Caco-2 (cell line): ENCODE measurements at regions not wholly inside any gene's neighbourhood (a gene's known extent, or its start where the extent isn't known, plus 50 kb on each side); places are given as distances from the start of the nearest gene placed in this dataset.
A peak's percentile ranks its signal among the peaks of the same experiment; 100 is the strongest.
"Not testable (repeated sequence)": the region's sequence is repeated elsewhere in the genome, so short reads cannot be mapped to it uniquely, and the experiment has no call there.

Experiments used
- BruUV-seq: library from RNA; stranded (reverse); fragments of 400-500 nt; replicated peaks from 2 replicates; lab custom pipeline; 2021; lab: Mats Ljungman, UMichigan
- CTCF ChIA-PET: fragments of 300-600 bp; sonication (Branson Sonifier 250); formaldehyde crosslinking; loops from one replicate; lab custom pipeline; 2022; ENCODE audit warnings: antibody characterized with exemption; lab: Charles Lee
- POLR2A ChIA-PET: fragments of 300-600 bp; sonication (Branson Sonifier 250); formaldehyde crosslinking; loops from one replicate; lab custom pipeline; 2022; ENCODE audit warnings: antibody characterized with exemption; lab: Charles Lee
- DNase-seq, 2 experiments: peaks; one replicate each; pipeline versions ENCODE4 v3.0.0 to v3.0.0-alpha.2; 2020 to 2022
- H3K27me3 ChIP-seq: replicated peaks from 2 replicates; pipeline ENCODE4 v1.6.0; 2011; ENCODE audit warnings: low read length; ENCODE audit not compliant: control insufficient read depth, insufficient read depth
- H3K36me3 ChIP-seq: 2 replicates; pipeline ENCODE4 v1.5.1; 2011; ENCODE audit warnings: low read length; ENCODE audit not compliant: control insufficient read depth, insufficient read depth
- H3K4me1 ChIP-seq: fragments of 250-450 bp; sonication (Bioruptor Pico); 2 replicates; pipeline ENCODE4 v1.5.1; 2020; ENCODE audit warnings: mild to moderate bottlenecking
- H3K4me3 ChIP-seq: 2 replicates; pipeline ENCODE4 v1.5.1; 2011; ENCODE audit warnings: low read depth, mild to moderate bottlenecking, control low read depth, low read length
- H3K9me3 ChIP-seq: fragments of 250-450 bp; sonication (Bioruptor Pico); 2 replicates; pipeline ENCODE4 v1.5.1; 2020; ENCODE audit warnings: mild to moderate bottlenecking, moderate library complexity
- H3K27ac Mint-ChIP-seq: one replicate; pipeline ENCODE4 v1.8.0; 2022; ENCODE audit warnings: mixed read lengths; ENCODE audit not compliant: unreplicated experiment
- H3K27me3 Mint-ChIP-seq: one replicate; pipeline ENCODE4 v1.8.0; 2022; ENCODE audit warnings: mixed read lengths; ENCODE audit not compliant: insufficient read depth, unreplicated experiment
- H3K36me3 Mint-ChIP-seq: one replicate; pipeline ENCODE4 v1.8.0; 2022; ENCODE audit warnings: mild to moderate bottlenecking, mixed read lengths; ENCODE audit not compliant: insufficient read depth, unreplicated experiment
- H3K4me1 Mint-ChIP-seq: one replicate; pipeline ENCODE4 v1.8.0; 2022; ENCODE audit warnings: low read depth, mixed read lengths; ENCODE audit not compliant: unreplicated experiment
- H3K4me3 Mint-ChIP-seq: one replicate; pipeline ENCODE4 v1.8.0; 2022; ENCODE audit warnings: mild to moderate bottlenecking, moderate library complexity, mixed read lengths; ENCODE audit not compliant: unreplicated experiment
- H3K9me3 Mint-ChIP-seq: one replicate; pipeline ENCODE4 v1.8.0; 2022; ENCODE audit warnings: mixed read lengths; ENCODE audit not compliant: unreplicated experiment
- intact Hi-C: fragments of 100-400 bp; cut with micrococcal nuclease; formaldehyde crosslinking; loops from one replicate; pipeline ENCODE4 v1.10.0; 2022; ENCODE audit not compliant: unreplicated experiment
- TF ChIP-seq, protein P1 (sequence below), 2 experiments: fragments of 200-600 bp in 1 of 2; IDR thresholded peaks; 1 replicate in 1 of 2; 2 replicates in 1 of 2; pipeline versions ENCODE4 v1.5.1 to v1.8.0; 2011 to 2022; ENCODE audit warnings: antibody characterized with exemption in 1 of 2, control low read depth in 1 of 2, inconsistent platforms in 1 of 2, low read depth in 1 of 2, low read length in 1 of 2, mild to moderate bottlenecking in 1 of 2, moderate library complexity in 1 of 2; ENCODE audit not compliant: insufficient read depth in 1 of 2, severe bottlenecking in 1 of 2, unreplicated experiment in 1 of 2

- CTCF ChIA-PET = no interaction called here
- Histone ChIP-seq H3K4me3 (no peak overlapping the region), H3K4me1 (no peaks in the 10 kb centered on the region), H3K36me3 (no peaks in the 10 kb centered on the region), H3K27me3 (no peaks in the 10 kb centered on the region), H3K9me3 (no peaks in the 10 kb centered on the region)
- POLR2A ChIA-PET = no interaction called here
- intact Hi-C loops = no loop called here
- no peak for DNase-seq
- peaks cover 3% of the 10 kb centered on the region for H3K27me3 Mint-ChIP-seq
- BruUV-seq = no TSS peak
- H3K4me1 Mint-ChIP-seq = no peaks in the 10 kb centered on the region
- no peaks in the 10 kb centered on the region for H3K36me3 Mint-ChIP-seq
- H3K27ac Mint-ChIP-seq = no peak overlapping the region
- no peak overlapping the region for H3K4me3 Mint-ChIP-seq
- TF ChIP-seq, protein P1, sequence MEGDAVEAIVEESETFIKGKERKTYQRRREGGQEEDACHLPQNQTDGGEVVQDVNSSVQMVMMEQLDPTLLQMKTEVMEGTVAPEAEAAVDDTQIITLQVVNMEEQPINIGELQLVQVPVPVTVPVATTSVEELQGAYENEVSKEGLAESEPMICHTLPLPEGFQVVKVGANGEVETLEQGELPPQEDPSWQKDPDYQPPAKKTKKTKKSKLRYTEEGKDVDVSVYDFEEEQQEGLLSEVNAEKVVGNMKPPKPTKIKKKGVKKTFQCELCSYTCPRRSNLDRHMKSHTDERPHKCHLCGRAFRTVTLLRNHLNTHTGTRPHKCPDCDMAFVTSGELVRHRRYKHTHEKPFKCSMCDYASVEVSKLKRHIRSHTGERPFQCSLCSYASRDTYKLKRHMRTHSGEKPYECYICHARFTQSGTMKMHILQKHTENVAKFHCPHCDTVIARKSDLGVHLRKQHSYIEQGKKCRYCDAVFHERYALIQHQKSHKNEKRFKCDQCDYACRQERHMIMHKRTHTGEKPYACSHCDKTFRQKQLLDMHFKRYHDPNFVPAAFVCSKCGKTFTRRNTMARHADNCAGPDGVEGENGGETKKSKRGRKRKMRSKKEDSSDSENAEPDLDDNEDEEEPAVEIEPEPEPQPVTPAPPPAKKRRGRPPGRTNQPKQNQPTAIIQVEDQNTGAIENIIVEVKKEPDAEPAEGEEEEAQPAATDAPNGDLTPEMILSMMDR (IDR thresholded peaks at IDR 0.05; ENCODE audit: insufficient read depth in 1 of 2, low read depth in 1 of 2, low read length in 1 of 2, severe bottlenecking in 1 of 2, unreplicated experiment in 1 of 2) = no peak
- peaks cover 21% of the 10 kb centered on the region for H3K9me3 Mint-ChIP-seq
Observed at GRCh38 chr20:29472606-29473005, 1784.9 kb upstream of the DEFB115 start.

DNA sequence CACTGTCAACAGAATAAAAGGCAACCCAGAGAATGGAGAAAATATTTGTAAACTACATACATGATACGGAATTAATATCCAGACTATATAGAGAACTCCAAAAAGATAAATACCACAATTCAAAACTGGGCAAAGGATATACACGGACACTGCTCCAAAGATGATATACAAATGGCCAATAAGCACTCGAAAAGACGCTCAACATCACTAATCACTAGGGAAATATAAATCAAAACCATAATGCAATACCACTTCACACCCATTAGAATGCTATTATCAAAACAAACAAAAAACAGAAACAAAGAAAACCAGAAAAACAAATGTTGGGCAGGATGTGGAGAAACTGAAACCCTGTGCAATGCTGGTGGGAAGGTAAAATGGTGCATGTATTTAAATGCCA lies 1764.6 kb upstream of the DEFB115 start:
- H3K4me1 ChIP-seq, H3K9me3 ChIP-seq, H3K36me3 Mint-ChIP-seq, H3K4me3 ChIP-seq, BruUV-seq, H3K27me3 ChIP-seq, H3K27ac Mint-ChIP-seq, H3K27me3 Mint-ChIP-seq, H3K36me3 ChIP-seq, POLR2A ChIA-PET, H3K9me3 Mint-ChIP-seq, H3K4me1 Mint-ChIP-seq, intact Hi-C loops, CTCF ChIA-PET, DNase-seq, H3K4me3 Mint-ChIP-seq: not testable (repeated sequence)

GRCh38 chr20:29496767-29497166 lies 1760.7 kb upstream of the DEFB115 start:
- H3K4me3 Mint-ChIP-seq, intact Hi-C loops, BruUV-seq, H3K36me3 Mint-ChIP-seq, H3K36me3 ChIP-seq, H3K4me3 ChIP-seq, H3K27me3 ChIP-seq, H3K27ac Mint-ChIP-seq, POLR2A ChIA-PET, H3K4me1 ChIP-seq, CTCF ChIA-PET, H3K4me1 Mint-ChIP-seq, H3K27me3 Mint-ChIP-seq, H3K9me3 ChIP-seq: not testable (repeated sequence)
- peaks cover 16% of the 10 kb centered on the region for H3K9me3 Mint-ChIP-seq
- peak in 1 of 2 experiments; percentile 36 for DNase-seq

DNA sequence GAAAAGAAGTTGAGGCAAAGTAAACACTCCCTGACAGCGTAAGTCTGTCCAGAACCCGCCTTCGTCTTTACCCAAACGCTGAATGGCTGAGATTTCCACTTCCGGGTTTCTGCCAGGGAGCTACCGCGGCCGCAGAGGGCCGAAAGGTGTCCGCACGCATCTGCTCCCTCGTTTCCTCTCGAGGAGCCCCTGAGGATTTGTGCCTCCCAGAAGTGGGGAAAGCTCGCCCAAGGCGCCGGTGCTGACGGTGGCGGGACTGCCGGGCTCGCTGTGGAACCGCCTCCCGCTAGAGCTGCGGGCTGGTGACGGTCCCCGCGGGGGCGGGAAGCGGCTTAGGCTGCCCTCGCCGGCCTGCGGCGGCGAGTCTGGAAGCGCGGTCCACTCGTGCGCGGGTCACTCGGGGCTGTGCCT lies 1760.2 kb upstream of the DEFB115 start:
- ChIA-PET POLR2A (no interaction called here), CTCF (no interaction called here)
- no peaks in the 10 kb centered on the region for H3K36me3 Mint-ChIP-seq
- H3K27ac Mint-ChIP-seq = no peak overlapping the region
- H3K36me3 ChIP-seq = no peaks in the 10 kb centered on the region
- H3K27me3 Mint-ChIP-seq = peaks cover 7% of the 10 kb centered on the region
- peaks cover 3% of the 10 kb centered on the region for H3K9me3 ChIP-seq
- BruUV-seq = no TSS peak
- DNase-seq = no peak
- H3K9me3 Mint-ChIP-seq = peaks cover 20% of the 10 kb centered on the region
- H3K4me1 Mint-ChIP-seq = no peaks in the 10 kb centered on the region
- no peak overlapping the region for H3K4me3 Mint-ChIP-seq
- no peaks in the 10 kb centered on the region for H3K4me1 ChIP-seq
- H3K27me3 ChIP-seq = no peaks in the 10 kb centered on the region
- H3K4me3 ChIP-seq = no peak overlapping the region
- intact Hi-C loops = no loop called here
- TF ChIP-seq, protein P1 (IDR thresholded peaks at IDR 0.05; ENCODE audit: insufficient read depth in 1 of 2, low read depth in 1 of 2, low read length in 1 of 2, severe bottlenecking in 1 of 2, unreplicated experiment in 1 of 2) = no peak

GRCh38 chr20:29497684-29498083 lies 1759.8 kb upstream of the DEFB115 start:
- H3K9me3 Mint-ChIP-seq = peaks cover 24% of the 10 kb centered on the region
- H3K4me3 ChIP-seq, POLR2A ChIA-PET, BruUV-seq, H3K27ac Mint-ChIP-seq, H3K36me3 Mint-ChIP-seq, CTCF ChIA-PET, intact Hi-C loops, H3K4me1 ChIP-seq, H3K9me3 ChIP-seq, H3K27me3 Mint-ChIP-seq, H3K36me3 ChIP-seq, H3K27me3 ChIP-seq, H3K4me3 Mint-ChIP-seq, H3K4me1 Mint-ChIP-seq: not testable (repeated sequence)
- peak in 1 of 2 experiments; percentile 39 for DNase-seq

DNA sequence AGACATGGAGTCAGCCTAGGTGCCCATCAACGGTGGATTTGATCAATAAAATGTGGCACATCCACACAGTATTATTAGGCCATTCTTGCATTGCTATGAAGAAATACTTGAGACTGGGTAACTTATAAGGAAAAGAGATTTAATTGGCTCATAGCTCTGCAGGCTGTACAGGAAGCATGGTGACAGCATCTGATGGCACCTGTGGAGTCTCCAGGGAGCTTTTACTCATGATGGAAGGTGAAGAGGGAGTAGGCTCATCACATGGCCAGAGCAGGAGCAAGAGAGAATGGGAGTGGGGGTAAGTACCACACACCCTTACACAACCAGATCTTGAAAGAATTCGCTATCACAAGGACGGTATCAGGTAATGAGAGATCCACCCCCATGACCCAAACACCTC lies 1756.7 kb upstream of the DEFB115 start:
- H3K9me3 ChIP-seq, H3K4me1 ChIP-seq, H3K27ac Mint-ChIP-seq, BruUV-seq, H3K4me3 ChIP-seq, DNase-seq, H3K4me1 Mint-ChIP-seq, H3K36me3 ChIP-seq, H3K4me3 Mint-ChIP-seq, POLR2A ChIA-PET, H3K36me3 Mint-ChIP-seq, H3K27me3 Mint-ChIP-seq, intact Hi-C loops, H3K27me3 ChIP-seq, CTCF ChIA-PET: not testable (repeated sequence)
- peaks cover 30% of the 10 kb centered on the region for H3K9me3 Mint-ChIP-seq
